Activated CD8-positive, alpha-beta T cell treated with anti-CD3 and anti-CD28 coated beads for 36 hours (primary cell): ENCODE measurements at regions not wholly inside any gene's neighbourhood (a gene's known extent, or its start where the extent isn't known, plus 50 kb on each side); places are given as distances from the start of the nearest gene placed in this dataset.

ENCODE experiments used
- ATAC-seq: fragments of 200-7000 bp; cut with Tn5 transposase; one replicate; pipeline ENCODE4 v1.10.0; 2021; ENCODE audit warnings: mild to moderate bottlenecking, moderate library complexity
- CTCF ChIA-PET: fragments of 350-600 bp; sonication (Branson Sonifier 250); formaldehyde crosslinking; loops from one replicate; lab custom pipeline; 2021; ENCODE audit warnings: antibody characterized with exemption; lab: Charles Lee
- POLR2A ChIA-PET: fragments of 350-600 bp; sonication (Branson Sonifier 250); formaldehyde crosslinking; loops from one replicate; lab custom pipeline; 2021; ENCODE audit warnings: antibody characterized with exemption; lab: Charles Lee
- DNase-seq: peaks from one replicate; pipeline ENCODE4 v3.0.0-alpha.2; 2020
- H3K27ac Mint-ChIP-seq: one replicate; pipeline ENCODE4 v1.8.0; 2021; ENCODE audit warnings: mild to moderate bottlenecking, mixed read lengths
- H3K27me3 Mint-ChIP-seq: one replicate; pipeline ENCODE4 v1.8.0; 2021; ENCODE audit warnings: mixed read lengths
- H3K36me3 Mint-ChIP-seq: one replicate; pipeline ENCODE4 v1.8.0; 2021; ENCODE audit warnings: low read depth, mixed read lengths
- H3K4me1 Mint-ChIP-seq: one replicate; pipeline ENCODE4 v1.8.0; 2021; ENCODE audit warnings: low read depth, mixed read lengths
- H3K4me3 Mint-ChIP-seq: one replicate; pipeline ENCODE4 v1.8.0; 2021; ENCODE audit warnings: mild to moderate bottlenecking, moderate library complexity, mixed read lengths
- H3K9me3 Mint-ChIP-seq: one replicate; pipeline ENCODE4 v1.8.0; 2021; ENCODE audit warnings: mixed read lengths
- CTCF ChIP-seq: fragments of 200-600 bp; IDR thresholded peaks from one replicate; pipeline ENCODE4 v1.8.0; 2022; ENCODE audit warnings: antibody characterized with exemption, mild to moderate bottlenecking
- intact Hi-C: fragments of 100-400 bp; cut with micrococcal nuclease; formaldehyde crosslinking; loops from one replicate; pipeline ENCODE4 v1.10.0; 2022

GRCh38 chr15:63434576-63435186 is 53.0 kb upstream of the CA12 start:
- CTCF ChIA-PET: interaction anchor here (0.8 to 2.3 kb wide), 4 partner anchors 11 to 146 kb away, joined by 3 to 11 read pairs (median 3); no protein-coding TSS in a partner anchor
- intact Hi-C loops: no loop called here
- no peak for ATAC-seq
- no peak overlapping the region for H3K4me3 Mint-ChIP-seq
- H3K36me3 Mint-ChIP-seq: no peaks in the 10 kb centered on the region
- DNase-seq: no peak
- no peak for TF ChIP-seq CTCF
- H3K9me3 Mint-ChIP-seq: no peaks in the 10 kb centered on the region
- H3K27me3 Mint-ChIP-seq: peaks cover 1% of the 10 kb centered on the region
- H3K27ac Mint-ChIP-seq: no peak overlapping the region
- peaks cover 9% of the 10 kb centered on the region for H3K4me1 Mint-ChIP-seq
- POLR2A ChIA-PET: no interaction called here

DNA sequence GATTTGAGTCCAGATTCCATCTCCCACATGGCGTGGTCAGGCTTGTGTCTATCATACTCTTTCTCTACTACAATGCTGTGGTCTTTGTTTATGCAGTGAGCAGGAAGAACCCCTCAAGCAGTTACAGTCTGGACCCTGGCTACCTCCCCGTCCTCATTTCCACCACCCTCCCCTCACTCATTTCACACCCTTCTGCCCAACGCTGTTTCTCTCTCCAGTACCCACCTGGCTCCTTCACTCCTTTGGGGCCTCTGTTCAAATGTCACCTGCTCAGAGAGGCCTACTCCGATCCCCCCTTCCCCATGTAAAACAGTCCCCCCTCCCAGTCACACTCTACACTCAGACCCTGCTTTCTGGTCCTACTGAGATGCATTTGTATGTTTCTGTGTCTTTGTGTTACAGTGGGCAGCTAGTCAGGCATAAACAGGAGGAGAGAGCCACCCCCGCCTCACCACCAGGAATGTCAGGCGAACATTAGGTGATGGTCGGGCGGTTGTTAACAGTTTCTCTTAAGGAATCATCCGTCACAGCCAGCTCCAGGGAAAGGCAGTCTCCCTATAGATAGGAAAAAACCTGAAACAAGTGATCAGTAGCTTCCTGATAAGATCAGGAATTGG is 53.7 kb upstream of the CA12 start:
- no peak overlapping the region for H3K27ac Mint-ChIP-seq
- peaks cover 14% of the 10 kb centered on the region for H3K4me1 Mint-ChIP-seq
- ChIA-PET CTCF (interaction anchor here (0.7 to 2.3 kb wide), 6 partner anchors 11 to 147 kb away, joined by 3 to 11 read pairs (median 6); no protein-coding TSS in a partner anchor), POLR2A (no interaction called here)
- ATAC-seq: no peak
- H3K4me3 Mint-ChIP-seq: no peak overlapping the region
- TF ChIP-seq CTCF: no peak
- peaks cover 1% of the 10 kb centered on the region for H3K27me3 Mint-ChIP-seq
- intact Hi-C loops: no loop called here
- no peak for DNase-seq
- H3K36me3 Mint-ChIP-seq: no peaks in the 10 kb centered on the region
- no peaks in the 10 kb centered on the region for H3K9me3 Mint-ChIP-seq

- peaks cover 1% of the 10 kb centered on the region for H3K27me3 Mint-ChIP-seq
- DNase-seq: no peak
- no peaks in the 10 kb centered on the region for H3K36me3 Mint-ChIP-seq
- peak overlapping the region; percentile 69 for H3K27ac Mint-ChIP-seq
- peaks cover 22% of the 10 kb centered on the region for H3K4me1 Mint-ChIP-seq
- ChIA-PET POLR2A (interaction anchor here (1.5 kb wide), 1 partner anchor 13 kb away, joined by 4 read pairs; no protein-coding TSS in a partner anchor), CTCF (interaction anchor here (0.7 to 2.3 kb wide), 8 partner anchors 9 to 34 kb away, joined by 3 to 8 read pairs (median 6); no protein-coding TSS in a partner anchor)
- H3K9me3 Mint-ChIP-seq: no peaks in the 10 kb centered on the region
- H3K4me3 Mint-ChIP-seq: no peak overlapping the region
- intact Hi-C loops: no loop called here
- no peak for ATAC-seq
- no peak for TF ChIP-seq CTCF
Observed at GRCh38 chr15:63436341-63436740, 54.7 kb upstream of the CA12 start.

DNA sequence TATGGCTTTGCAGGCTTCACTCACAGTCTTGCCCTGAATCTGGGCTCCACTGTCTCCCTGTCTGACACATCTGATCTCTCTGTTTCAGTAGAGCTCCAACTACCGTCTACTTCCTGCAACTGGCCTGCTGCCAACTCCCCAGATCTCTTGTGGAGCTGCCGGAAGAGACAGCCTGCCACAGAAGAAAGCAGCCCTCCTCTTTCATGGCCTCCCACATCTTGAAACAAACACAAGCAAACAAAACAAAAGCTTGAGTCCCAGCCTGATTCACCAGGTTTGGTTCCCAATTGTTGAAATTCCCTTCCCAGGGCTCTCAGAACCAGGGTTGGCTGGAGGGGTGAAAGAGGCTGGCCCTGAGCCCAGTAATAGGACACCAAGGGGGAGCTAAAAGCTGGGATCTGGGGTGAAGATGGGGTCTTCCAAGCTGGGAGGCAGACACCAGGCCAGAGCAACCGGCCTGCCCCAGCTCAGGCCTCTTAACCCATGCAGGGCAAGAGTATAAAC is 55.3 kb upstream of the CA12 start:
- H3K27me3 Mint-ChIP-seq: peaks cover 1% of the 10 kb centered on the region
- no peak for TF ChIP-seq CTCF
- CTCF ChIA-PET: interaction anchor here (0.9 to 2.3 kb wide), 9 partner anchors 8 to 147 kb away, joined by 3 to 8 read pairs (median 5); no protein-coding TSS in a partner anchor

More for the DNA sequence above, 55.3 kb upstream of the CA12 start:
- Mint-ChIP-seq H3K36me3 (no peaks in the 10 kb centered on the region), H3K4me3 (no peak overlapping the region), H3K4me1 (peaks cover 22% of the 10 kb centered on the region), H3K9me3 (no peaks in the 10 kb centered on the region), H3K27ac (peak overlapping the region; percentile 69)
- peak; percentile 87 for DNase-seq
- POLR2A ChIA-PET: interaction anchor here (0.8 to 1.5 kb wide), 4 partner anchors 9 to 67 kb away, joined by 3 to 4 read pairs (median 4); partner anchors contain the start of gene USP3
- intact Hi-C loops: no loop called here
- ATAC-seq: peak; percentile 85
